Liver (tissue), 3 donors: ENCODE measurements at regions not wholly inside any gene's neighbourhood (a gene's known extent, or its start where the extent isn't known, plus 50 kb on each side); places are given as distances from the start of the nearest gene placed in this dataset.

Source experiments
- EGR1 ChIP-seq, 2 donors: IDR thresholded peaks; 2 replicates each; pipeline ENCODE4 v1.6.1; 2016 to 2018; ENCODE audit warnings: antibody characterized with exemption in 2 of 2, low read depth in 2 of 2
- GABPA ChIP-seq, 2 donors: IDR thresholded peaks in 1 of 2; conservative IDR thresholded peaks in 1 of 2; 2 replicates each; pipeline ENCODE4 v1.6.1; 2016; ENCODE audit warnings: antibody characterized with exemption in 2 of 2, mild to moderate bottlenecking in 1 of 2, moderate library complexity in 1 of 2
- HNF4G ChIP-seq: IDR thresholded peaks from 2 replicates; pipeline ENCODE4 v1.6.1; 2016; ENCODE audit warnings: antibody characterized with exemption
- TF ChIP-seq, protein P1 (sequence below): fragments of 150-350 bp; IDR thresholded peaks from 2 replicates; pipeline ENCODE4 v1.5.1; 2017; ENCODE audit warnings: improper control_type of control experiment, low read depth, low read length; ENCODE audit not compliant: missing input control
- TF ChIP-seq, protein P2 (sequence below): IDR thresholded peaks from 2 replicates; pipeline ENCODE4 v1.6.1; 2016; ENCODE audit warnings: antibody characterized with exemption
- TF ChIP-seq, protein P3 (sequence below): IDR thresholded peaks from 2 replicates; pipeline ENCODE4 v1.6.1; 2016; ENCODE audit warnings: antibody characterized with exemption, mild to moderate bottlenecking
- donor health status: healthy.
- donor health status: healthy.

DNA sequence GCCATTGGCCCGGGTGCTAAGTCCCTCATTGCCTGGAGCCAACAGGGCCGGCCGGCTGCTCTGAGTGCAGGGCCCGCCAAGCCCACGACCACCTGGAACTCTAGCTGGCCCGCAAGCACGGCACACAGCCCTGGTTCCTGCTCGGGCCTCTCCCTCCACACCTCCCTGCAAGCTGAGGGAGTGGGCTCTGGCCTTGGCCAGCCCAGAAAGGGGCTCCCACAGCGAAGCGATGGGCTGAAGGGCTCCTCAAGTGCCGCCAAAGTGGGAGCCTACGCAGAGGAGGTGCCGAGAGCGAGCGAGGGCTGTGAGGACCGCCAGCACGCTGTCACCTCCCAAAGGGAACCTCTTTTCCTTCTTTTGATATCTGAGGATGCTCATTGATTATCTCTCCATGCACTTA is 283.4 kb downstream of the PRDM2 start:
- TF ChIP-seq HNF4G: no peak
- TF ChIP-seq, protein P1, sequence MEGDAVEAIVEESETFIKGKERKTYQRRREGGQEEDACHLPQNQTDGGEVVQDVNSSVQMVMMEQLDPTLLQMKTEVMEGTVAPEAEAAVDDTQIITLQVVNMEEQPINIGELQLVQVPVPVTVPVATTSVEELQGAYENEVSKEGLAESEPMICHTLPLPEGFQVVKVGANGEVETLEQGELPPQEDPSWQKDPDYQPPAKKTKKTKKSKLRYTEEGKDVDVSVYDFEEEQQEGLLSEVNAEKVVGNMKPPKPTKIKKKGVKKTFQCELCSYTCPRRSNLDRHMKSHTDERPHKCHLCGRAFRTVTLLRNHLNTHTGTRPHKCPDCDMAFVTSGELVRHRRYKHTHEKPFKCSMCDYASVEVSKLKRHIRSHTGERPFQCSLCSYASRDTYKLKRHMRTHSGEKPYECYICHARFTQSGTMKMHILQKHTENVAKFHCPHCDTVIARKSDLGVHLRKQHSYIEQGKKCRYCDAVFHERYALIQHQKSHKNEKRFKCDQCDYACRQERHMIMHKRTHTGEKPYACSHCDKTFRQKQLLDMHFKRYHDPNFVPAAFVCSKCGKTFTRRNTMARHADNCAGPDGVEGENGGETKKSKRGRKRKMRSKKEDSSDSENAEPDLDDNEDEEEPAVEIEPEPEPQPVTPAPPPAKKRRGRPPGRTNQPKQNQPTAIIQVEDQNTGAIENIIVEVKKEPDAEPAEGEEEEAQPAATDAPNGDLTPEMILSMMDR: no peak
- TF ChIP-seq, protein P2, sequence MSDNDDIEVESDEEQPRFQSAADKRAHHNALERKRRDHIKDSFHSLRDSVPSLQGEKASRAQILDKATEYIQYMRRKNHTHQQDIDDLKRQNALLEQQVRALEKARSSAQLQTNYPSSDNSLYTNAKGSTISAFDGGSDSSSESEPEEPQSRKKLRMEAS: no peak
- TF ChIP-seq GABPA (IDR thresholded peaks at IDR 0.05 in 1 of 2, conservative IDR thresholded peaks at IDR 0.05 in 1 of 2): no peak
- no peak for TF ChIP-seq EGR1 (IDR thresholded peaks at IDR 0.05; ENCODE audit: low read depth in 2 of 2)
- TF ChIP-seq, protein P3, sequence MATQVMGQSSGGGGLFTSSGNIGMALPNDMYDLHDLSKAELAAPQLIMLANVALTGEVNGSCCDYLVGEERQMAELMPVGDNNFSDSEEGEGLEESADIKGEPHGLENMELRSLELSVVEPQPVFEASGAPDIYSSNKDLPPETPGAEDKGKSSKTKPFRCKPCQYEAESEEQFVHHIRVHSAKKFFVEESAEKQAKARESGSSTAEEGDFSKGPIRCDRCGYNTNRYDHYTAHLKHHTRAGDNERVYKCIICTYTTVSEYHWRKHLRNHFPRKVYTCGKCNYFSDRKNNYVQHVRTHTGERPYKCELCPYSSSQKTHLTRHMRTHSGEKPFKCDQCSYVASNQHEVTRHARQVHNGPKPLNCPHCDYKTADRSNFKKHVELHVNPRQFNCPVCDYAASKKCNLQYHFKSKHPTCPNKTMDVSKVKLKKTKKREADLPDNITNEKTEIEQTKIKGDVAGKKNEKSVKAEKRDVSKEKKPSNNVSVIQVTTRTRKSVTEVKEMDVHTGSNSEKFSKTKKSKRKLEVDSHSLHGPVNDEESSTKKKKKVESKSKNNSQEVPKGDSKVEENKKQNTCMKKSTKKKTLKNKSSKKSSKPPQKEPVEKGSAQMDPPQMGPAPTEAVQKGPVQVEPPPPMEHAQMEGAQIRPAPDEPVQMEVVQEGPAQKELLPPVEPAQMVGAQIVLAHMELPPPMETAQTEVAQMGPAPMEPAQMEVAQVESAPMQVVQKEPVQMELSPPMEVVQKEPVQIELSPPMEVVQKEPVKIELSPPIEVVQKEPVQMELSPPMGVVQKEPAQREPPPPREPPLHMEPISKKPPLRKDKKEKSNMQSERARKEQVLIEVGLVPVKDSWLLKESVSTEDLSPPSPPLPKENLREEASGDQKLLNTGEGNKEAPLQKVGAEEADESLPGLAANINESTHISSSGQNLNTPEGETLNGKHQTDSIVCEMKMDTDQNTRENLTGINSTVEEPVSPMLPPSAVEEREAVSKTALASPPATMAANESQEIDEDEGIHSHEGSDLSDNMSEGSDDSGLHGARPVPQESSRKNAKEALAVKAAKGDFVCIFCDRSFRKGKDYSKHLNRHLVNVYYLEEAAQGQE: no peak
